ENCODE measurements at regions not wholly inside any gene's neighbourhood (a gene's known extent, or its start where the extent isn't known, plus 50 kb on each side); places are given as distances from the start of the nearest gene placed in this dataset.

DNA sequence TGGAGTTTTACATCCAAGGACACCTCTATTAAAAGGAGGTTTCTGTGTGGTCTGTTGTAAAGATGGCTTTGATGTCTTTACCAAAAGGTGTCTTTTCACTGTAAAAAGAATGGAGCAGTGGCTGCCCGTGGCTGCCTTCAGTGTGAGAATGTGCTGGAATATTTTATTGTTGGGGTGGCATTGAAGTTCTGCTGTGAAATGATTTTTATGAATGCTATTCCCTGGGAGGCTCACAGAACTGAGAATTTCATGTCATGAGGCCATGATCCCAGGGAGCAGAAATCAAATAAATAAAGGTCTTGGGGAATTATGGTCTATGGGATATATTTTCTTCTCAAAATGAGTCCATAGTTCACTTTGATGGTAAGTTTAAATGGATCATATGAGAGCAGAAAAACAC, 425.2 kb upstream of the ZNF608 start:
- no peak overlapping the region for H3K4me3 ChIP-seq (ENCODE audit: low read depth, low read length)
- TF ChIP-seq, protein P1, sequence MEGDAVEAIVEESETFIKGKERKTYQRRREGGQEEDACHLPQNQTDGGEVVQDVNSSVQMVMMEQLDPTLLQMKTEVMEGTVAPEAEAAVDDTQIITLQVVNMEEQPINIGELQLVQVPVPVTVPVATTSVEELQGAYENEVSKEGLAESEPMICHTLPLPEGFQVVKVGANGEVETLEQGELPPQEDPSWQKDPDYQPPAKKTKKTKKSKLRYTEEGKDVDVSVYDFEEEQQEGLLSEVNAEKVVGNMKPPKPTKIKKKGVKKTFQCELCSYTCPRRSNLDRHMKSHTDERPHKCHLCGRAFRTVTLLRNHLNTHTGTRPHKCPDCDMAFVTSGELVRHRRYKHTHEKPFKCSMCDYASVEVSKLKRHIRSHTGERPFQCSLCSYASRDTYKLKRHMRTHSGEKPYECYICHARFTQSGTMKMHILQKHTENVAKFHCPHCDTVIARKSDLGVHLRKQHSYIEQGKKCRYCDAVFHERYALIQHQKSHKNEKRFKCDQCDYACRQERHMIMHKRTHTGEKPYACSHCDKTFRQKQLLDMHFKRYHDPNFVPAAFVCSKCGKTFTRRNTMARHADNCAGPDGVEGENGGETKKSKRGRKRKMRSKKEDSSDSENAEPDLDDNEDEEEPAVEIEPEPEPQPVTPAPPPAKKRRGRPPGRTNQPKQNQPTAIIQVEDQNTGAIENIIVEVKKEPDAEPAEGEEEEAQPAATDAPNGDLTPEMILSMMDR (conservative IDR thresholded peaks at IDR 0.05; ENCODE audit: low read depth, low read length), result no peak

DNA sequence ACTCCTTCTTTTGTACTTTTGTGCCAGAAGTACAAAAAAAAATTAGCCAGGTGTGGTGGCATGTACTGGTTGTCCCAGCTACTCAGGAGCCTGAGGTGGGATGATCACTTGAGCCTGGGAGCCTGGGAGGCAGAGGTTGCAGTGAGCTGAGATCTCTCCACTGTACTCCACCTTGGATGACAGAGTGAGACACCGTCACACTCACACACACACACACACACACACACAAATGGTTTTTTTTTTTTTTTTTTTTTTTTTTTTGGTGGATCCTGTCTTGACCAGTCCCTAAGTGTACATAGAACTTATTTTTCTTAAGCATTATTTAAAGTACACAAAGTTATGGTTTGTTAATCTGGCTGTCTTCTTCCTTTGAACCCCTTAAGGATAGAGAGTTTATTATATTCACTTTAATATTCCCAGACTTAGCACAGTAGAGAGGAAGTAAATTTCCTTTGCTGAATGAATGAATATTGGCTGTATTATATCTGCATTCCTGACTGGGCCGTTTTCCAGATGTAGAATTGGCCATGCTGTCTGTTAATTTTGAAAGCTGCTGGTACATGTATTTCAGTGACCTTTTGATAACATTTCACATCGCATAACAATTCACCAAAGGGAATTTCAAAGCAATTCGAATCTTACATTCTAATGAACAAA, 429.0 kb upstream of the ZNF608 start:
- TF ChIP-seq, protein P1 (conservative IDR thresholded peaks at IDR 0.05; ENCODE audit: low read depth, low read length), result no peak
- no peak overlapping the region for H3K4me3 ChIP-seq (ENCODE audit: low read depth, low read length)
- DNase-seq (ENCODE audit: low read depth), result no peak

More for the DNA sequence above, 425.2 kb upstream of the ZNF608 start:
- no peak for DNase-seq (ENCODE audit: low read depth)

DNA sequence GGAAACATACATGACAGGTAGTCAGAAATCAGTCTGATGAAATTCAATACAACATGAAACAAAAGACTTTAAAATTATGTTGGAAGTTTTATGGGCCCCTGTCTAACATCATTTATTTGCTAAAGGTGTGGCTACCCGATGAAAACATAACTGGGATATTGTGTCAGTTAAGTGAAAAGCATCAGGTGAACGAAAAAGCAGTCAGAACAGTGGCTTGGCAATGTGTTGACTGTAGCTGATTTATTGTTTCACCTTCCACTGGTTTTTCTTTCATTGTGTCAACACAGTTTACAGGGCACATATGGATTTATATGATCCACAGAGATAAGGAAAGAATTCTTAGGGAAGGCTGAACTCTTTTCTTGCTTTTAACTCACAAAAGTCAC, 429.6 kb upstream of the ZNF608 start:
- H3K4me3 ChIP-seq (ENCODE audit: low read depth, low read length), result no peak overlapping the region
- DNase-seq (ENCODE audit: low read depth), result no peak
- TF ChIP-seq, protein P1 (conservative IDR thresholded peaks at IDR 0.05; ENCODE audit: low read depth, low read length), result no peak

DNA sequence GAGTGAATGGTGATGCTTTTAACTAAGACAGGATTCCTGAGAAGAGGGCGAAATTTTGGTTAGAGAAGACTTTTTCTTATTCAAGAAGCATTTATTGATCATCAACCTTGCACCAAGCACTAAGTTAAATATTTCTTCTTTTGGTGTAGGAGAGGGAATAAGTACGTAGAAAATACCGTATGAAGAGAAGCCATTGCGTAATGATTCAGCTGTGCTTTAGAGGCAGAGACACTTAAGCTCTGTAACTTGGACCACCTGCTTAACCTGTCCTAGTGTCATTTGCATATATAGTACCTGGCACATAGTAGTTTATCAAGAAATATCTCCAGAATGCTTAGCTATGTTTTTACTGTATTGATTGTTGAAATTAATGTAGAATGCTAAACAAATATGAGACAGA, 430.9 kb upstream of the ZNF608 start:
- TF ChIP-seq, protein P1 (conservative IDR thresholded peaks at IDR 0.05; ENCODE audit: low read depth, low read length), result no peak
- no peak overlapping the region for H3K4me3 ChIP-seq (ENCODE audit: low read depth, low read length)
- DNase-seq (ENCODE audit: low read depth), result no peak

DNA sequence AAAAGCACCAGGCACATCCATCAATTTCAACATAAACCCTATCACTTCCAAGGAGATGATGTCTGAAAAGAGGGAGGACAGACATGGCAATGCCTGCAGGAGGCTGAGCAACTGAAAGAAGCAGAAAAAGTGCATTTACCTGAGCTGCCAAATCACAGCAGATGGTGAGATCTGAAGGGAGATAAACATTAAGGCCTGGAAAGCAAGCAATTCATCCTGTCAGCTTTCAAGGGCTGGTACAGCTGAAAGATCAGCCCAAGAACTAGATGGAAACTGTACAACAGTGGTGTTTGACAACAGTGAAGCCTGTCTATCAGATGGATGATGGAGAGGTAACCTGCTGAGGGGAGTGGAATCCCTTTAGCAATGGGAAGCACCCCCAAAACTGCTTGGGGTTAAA, 433.2 kb upstream of the ZNF608 start:
- no peak for DNase-seq (ENCODE audit: low read depth)
- TF ChIP-seq, protein P1 (conservative IDR thresholded peaks at IDR 0.05; ENCODE audit: low read depth, low read length), result no peak
- H3K4me3 ChIP-seq (ENCODE audit: low read depth, low read length), result no peak overlapping the region

DNA sequence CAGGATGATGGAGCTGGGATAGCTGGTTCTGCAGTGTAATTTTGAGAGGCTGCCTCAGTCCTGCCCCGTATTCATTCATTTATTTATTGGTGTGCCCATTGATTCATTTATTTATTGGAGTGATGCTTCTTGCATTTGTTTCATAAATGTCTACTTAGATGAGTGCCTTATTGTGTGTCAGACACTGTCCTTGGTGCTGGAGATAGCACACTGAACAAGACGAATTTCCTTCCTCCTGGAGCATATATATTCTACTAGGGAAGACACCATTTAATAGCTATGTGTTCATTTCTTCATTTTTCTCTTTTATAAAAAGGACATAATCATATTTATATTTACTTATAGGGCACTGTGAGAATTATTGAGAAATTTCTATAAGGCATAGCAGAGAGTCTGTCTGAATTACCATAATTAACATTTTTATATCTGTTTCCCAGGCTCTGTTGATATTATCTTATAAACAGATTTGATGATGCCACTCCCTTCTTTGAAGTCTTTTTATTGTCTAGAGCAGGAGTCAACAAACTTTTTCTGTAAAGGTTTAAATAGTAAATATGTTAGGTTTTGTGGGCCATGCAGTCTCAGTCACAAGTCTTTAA, 433.9 kb upstream of the ZNF608 start:
- H3K4me3 ChIP-seq (ENCODE audit: low read depth, low read length), result no peak overlapping the region
- DNase-seq (ENCODE audit: low read depth), result no peak
- TF ChIP-seq, protein P1 (conservative IDR thresholded peaks at IDR 0.05; ENCODE audit: low read depth, low read length), result no peak

DNA sequence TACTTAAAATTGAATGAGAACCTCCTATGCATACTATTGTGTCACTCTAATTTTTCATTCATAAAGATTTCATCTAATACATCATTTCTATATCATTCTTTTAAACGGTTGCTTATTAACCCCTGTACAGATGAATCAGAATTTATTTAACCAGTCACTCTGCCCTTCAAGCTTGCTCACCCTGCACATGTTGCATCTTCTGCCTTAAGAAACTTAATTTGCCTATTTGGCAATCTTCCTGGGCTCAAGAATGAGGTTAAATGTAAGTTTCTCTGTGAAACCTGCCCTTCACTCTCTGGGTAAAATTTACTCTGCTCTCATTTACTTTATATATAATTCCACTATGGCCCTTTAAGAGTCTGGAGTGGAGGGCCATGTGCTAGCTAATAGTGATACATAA, 434.7 kb upstream of the ZNF608 start:
- TF ChIP-seq, protein P1 (conservative IDR thresholded peaks at IDR 0.05; ENCODE audit: low read depth, low read length), result no peak
- H3K4me3 ChIP-seq (ENCODE audit: low read depth, low read length), result no peak overlapping the region

More for the DNA sequence above, 434.7 kb upstream of the ZNF608 start:
- DNase-seq (ENCODE audit: low read depth), result no peak
